Activated naive CD8-positive, alpha-beta T cell treated with anti-CD3 and anti-CD28 coated beads, Interleukin-2, amount 10 ng/mL, durations not matched to agents 7 days and 5 days (primary cell): ENCODE measurements at regions not wholly inside any gene's neighbourhood (a gene's known extent, or its start where the extent isn't known, plus 50 kb on each side); places are given as distances from the start of the nearest gene placed in this dataset.
"Not testable (repeated sequence)": the region's sequence is repeated elsewhere in the genome, so short reads cannot be mapped to it uniquely, and the experiment has no call there.

Experiments used
- ATAC-seq: fragments of 150-1000 bp; cut with Tn5 transposase; one replicate; pipeline ENCODE4 v1.10.0; 2021; ENCODE audit warnings: low read depth, moderate library complexity
- POLR2A ChIA-PET: fragments of 350-600 bp; sonication (Branson Sonifier 250); formaldehyde crosslinking; loops from one replicate; lab custom pipeline; 2021; ENCODE audit warnings: antibody characterized with exemption; lab: Charles Lee
- DNase-seq: peaks from one replicate; pipeline ENCODE4 v3.0.0; 2021
- H3K27ac Mint-ChIP-seq: one replicate; pipeline ENCODE4 v1.8.0; 2022; ENCODE audit warnings: mild to moderate bottlenecking, mixed read lengths
- H3K27me3 Mint-ChIP-seq: one replicate; pipeline ENCODE4 v1.8.0; 2022; ENCODE audit warnings: mild to moderate bottlenecking, moderate library complexity, mixed read lengths
- H3K36me3 Mint-ChIP-seq: one replicate; pipeline ENCODE4 v1.8.0; 2021; ENCODE audit warnings: mild to moderate bottlenecking, mixed read lengths
- H3K4me1 Mint-ChIP-seq: one replicate; pipeline ENCODE4 v1.8.0; 2021; ENCODE audit warnings: mixed read lengths
- H3K4me3 Mint-ChIP-seq: one replicate; pipeline ENCODE4 v1.8.0; 2022; ENCODE audit warnings: mild to moderate bottlenecking, moderate library complexity, mixed read lengths
- H3K9me3 Mint-ChIP-seq: one replicate; pipeline ENCODE4 v1.8.0; 2021; ENCODE audit warnings: mixed read lengths

DNA sequence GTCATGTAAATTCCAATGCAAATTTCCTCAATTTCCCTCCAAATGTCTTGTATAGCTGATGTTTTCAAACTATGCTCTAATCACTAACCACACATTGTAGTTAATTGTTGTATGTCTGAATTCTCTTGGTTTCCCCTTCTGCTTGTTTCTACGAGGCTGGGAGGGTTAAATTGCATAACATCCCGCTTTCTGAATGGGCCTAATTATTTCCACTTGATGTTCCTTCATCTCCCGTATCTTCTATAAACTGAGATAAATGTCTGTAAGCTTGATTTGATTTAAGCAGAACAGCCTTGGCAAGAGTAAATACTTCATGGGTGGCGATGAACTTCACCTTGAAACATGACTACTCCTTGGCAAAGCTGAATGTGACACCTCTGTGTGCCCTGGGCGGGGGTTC is 72.2 kb downstream of the SERINC2 start:
- DNase-seq (no peak), ATAC-seq (no peak)
- Mint-ChIP-seq H3K4me1 (peaks cover 9% of the 10 kb centered on the region), H3K9me3 (peaks cover 6% of the 10 kb centered on the region), H3K4me3 (no peak overlapping the region), H3K36me3 (no peaks in the 10 kb centered on the region), H3K27ac (no peak overlapping the region), H3K27me3 (peaks cover 2% of the 10 kb centered on the region)
- POLR2A ChIA-PET, result no interaction called here

DNA sequence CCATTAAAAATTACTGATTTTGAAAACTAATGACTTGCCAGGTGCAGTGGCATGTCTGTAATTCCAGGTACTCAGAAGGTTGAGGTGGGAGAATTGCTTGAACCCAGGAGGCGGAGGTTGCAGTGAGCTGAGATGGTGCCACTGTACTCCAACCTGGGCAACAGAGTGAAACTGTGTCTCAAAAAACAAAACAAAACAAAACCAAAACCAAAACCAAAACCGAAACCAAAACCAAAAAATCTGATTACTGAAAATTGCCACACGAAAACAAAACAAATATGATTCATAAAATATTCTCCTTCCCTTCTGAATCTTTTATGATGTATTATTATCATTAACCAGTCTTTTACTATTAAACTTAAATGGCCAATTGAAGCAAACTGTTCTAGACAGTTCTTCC is 74.1 kb downstream of the SERINC2 start:
- Mint-ChIP-seq H3K4me3 (peak overlapping the region; percentile 15), H3K9me3 (peaks cover 6% of the 10 kb centered on the region), H3K4me1 (peaks cover 9% of the 10 kb centered on the region), H3K36me3 (no peaks in the 10 kb centered on the region), H3K27me3 (peaks cover 9% of the 10 kb centered on the region), H3K27ac (peak overlapping the region; percentile 34)
- ATAC-seq, result no peak
- POLR2A ChIA-PET, result no interaction called here
- no peak for DNase-seq

DNA sequence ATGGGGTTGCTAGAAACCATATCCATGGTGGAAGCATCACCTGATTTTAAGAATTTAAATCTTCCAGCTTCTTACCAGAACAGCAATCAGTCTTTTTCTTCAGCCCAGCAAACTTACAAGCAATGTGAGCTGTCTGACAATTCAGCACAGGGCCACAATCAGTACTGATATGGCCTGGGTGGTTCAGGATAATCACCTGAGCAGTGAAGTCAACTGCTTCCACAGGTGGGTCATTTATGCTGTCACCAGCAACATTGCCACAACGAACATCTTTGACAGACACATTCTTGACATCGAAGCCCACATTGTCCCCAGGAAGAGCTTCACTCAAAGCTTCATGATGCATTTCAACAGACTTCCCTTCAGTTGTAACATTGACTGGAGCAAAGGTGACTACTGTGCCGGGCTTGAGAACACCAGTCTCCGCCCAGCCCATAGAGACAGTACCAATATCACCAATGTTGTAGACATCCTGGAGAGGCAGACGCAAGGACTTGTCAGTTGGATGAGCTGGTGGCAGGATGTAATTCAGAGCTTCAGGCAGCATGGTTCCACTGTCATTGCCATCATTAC is 74.8 kb downstream of the SERINC2 start:
- Mint-ChIP-seq H3K27ac (peak overlapping the region; percentile 34), H3K4me3 (no peak overlapping the region), H3K36me3 (no peaks in the 10 kb centered on the region), H3K9me3 (peaks cover 6% of the 10 kb centered on the region), H3K4me1 (peaks cover 9% of the 10 kb centered on the region), H3K27me3 (peaks cover 9% of the 10 kb centered on the region)
- DNase-seq, result no peak
- ATAC-seq, result no peak
- POLR2A ChIA-PET, result no interaction called here

DNA sequence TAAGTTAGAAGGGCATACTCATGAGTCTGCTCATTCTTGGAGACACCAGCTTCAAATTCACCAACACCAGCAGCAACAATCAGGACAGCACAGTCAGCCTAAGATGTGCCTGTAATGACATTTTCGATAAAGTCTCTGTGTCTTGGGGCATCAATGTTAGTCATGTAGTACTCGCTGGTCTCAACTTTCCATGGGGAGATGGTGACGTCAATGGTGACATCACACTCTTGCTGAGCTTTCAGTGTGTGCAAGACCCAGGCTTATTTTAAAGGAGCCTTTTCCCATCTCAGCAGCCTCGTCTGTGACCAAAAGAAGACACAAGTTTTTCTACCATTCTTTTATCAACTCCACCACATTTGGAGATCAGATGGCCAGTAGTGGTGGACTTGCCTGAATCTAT is 75.5 kb downstream of the SERINC2 start:
- POLR2A ChIA-PET, result no interaction called here
- ATAC-seq, result no peak
- peaks cover 9% of the 10 kb centered on the region for H3K4me1 Mint-ChIP-seq
- peaks cover 12% of the 10 kb centered on the region for H3K27me3 Mint-ChIP-seq
- no peak overlapping the region for H3K4me3 Mint-ChIP-seq
- DNase-seq, result no peak
- H3K9me3 Mint-ChIP-seq, result peaks cover 6% of the 10 kb centered on the region
- no peaks in the 10 kb centered on the region for H3K36me3 Mint-ChIP-seq
- no peak overlapping the region for H3K27ac Mint-ChIP-seq

DNA sequence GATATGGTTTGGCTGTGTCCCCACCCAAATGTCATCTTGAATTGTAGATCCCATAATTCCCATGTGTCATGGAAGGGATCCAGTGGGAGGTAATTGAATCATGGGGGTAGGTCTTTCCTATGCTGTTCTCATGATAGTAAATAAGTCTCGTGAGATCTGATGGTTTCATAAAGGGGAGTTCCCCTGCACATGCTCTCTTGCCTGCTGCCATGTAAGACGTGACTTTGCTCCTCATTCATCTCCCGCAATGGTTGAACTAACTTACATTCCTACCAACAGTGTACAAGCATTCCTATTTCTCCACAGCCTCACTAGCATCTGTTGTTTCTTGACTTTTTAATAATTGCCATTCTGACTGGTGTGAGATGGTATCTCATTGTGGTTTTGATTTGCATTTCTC is 76.6 kb downstream of the SERINC2 start:
- DNase-seq, H3K9me3 Mint-ChIP-seq, ATAC-seq, H3K4me1 Mint-ChIP-seq, H3K36me3 Mint-ChIP-seq, H3K4me3 Mint-ChIP-seq, POLR2A ChIA-PET, H3K27ac Mint-ChIP-seq: not testable (repeated sequence)
- peaks cover 14% of the 10 kb centered on the region for H3K27me3 Mint-ChIP-seq

DNA sequence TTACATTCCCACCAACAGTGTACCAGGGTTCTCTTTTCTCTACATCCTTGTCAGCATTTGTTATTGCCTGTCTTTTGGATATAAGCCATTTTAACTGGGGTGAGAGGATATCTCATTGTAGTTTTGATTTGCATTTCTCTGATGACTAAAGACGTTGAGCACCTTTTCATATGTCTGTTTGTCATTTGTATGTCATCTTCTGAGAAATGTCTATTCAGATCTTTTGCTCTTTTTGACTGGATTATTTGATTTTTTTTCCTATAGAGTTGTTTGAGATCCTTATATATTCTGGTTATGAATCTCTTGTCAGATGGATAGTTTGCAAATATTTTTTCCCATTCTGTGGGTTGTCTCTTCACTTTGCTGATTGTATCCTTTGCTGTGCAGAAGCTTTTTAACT is 77.6 kb downstream of the SERINC2 start:
- H3K4me1 Mint-ChIP-seq, H3K4me3 Mint-ChIP-seq, H3K9me3 Mint-ChIP-seq, H3K36me3 Mint-ChIP-seq, POLR2A ChIA-PET, ATAC-seq, DNase-seq, H3K27ac Mint-ChIP-seq: not testable (repeated sequence)
- H3K27me3 Mint-ChIP-seq, result peaks cover 14% of the 10 kb centered on the region

DNA sequence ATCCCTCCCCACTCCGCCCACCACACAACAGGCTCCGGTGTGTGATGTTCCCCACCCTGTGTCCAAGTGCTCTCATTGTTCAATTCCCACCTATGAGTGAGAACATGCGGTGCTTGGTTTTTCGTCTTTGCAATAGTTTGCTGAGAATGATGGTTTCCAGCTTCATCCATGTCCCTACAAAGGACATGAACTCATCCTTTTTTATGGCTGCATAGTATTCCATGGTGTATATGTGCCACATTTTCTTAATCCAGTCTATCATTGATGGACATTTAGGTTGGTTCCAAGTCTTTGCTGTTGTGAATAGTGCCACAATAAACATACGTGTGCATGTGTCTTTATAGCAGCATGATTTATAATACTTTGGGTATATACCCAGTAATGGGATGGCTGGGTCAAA is 81.0 kb upstream of the TINAGL1 start:
- H3K36me3 Mint-ChIP-seq, H3K27ac Mint-ChIP-seq, H3K4me1 Mint-ChIP-seq, DNase-seq, H3K9me3 Mint-ChIP-seq, H3K4me3 Mint-ChIP-seq, ATAC-seq, POLR2A ChIA-PET: not testable (repeated sequence)
- H3K27me3 Mint-ChIP-seq, result peaks cover 23% of the 10 kb centered on the region

DNA sequence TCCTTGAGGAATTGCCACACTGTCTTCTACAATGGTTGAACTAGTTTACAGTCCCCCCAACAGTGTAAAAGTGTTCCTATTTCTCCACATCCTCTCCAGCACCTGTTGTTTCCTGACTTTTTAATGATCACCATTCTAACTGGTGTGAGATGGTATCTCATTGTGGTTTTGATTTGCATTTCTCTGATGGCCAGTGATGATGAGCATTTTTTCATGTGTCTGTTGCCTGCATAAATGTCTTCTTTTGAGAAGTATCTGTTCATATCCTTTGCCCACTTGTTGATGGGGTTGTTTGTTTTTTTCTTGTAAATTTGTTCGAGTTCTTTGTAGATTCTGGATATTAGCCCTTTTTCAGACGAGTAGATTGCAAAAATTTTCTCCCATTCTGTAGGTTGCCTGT is 80.5 kb upstream of the TINAGL1 start:
- H3K4me3 Mint-ChIP-seq, POLR2A ChIA-PET, DNase-seq, ATAC-seq, H3K4me1 Mint-ChIP-seq, H3K9me3 Mint-ChIP-seq, H3K36me3 Mint-ChIP-seq, H3K27ac Mint-ChIP-seq: not testable (repeated sequence)
- peaks cover 22% of the 10 kb centered on the region for H3K27me3 Mint-ChIP-seq

DNA sequence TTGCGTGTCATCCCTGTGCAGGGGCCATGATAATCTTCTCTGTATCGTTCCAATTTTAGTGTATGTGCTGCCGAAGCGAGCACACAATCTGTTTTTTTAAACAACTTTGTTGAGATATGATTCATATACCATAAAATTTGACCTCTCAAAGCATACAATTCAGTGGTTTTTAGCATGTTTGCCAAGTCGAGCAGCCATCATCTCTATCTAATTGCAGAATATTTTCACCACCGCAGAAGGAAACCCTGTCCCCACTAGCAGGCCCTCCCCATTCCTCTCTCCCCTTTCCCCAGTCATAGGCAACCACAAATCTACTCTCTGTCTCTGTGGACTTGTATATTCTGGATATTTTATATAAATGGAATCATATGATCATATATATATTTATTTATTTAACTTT is 78.7 kb upstream of the TINAGL1 start:
- Mint-ChIP-seq H3K36me3 (no peaks in the 10 kb centered on the region), H3K4me1 (no peaks in the 10 kb centered on the region), H3K4me3 (no peak overlapping the region), H3K27me3 (peaks cover 14% of the 10 kb centered on the region), H3K9me3 (no peaks in the 10 kb centered on the region), H3K27ac (no peak overlapping the region)
- no peak for DNase-seq
- no peak for ATAC-seq
- POLR2A ChIA-PET, result no interaction called here

DNA sequence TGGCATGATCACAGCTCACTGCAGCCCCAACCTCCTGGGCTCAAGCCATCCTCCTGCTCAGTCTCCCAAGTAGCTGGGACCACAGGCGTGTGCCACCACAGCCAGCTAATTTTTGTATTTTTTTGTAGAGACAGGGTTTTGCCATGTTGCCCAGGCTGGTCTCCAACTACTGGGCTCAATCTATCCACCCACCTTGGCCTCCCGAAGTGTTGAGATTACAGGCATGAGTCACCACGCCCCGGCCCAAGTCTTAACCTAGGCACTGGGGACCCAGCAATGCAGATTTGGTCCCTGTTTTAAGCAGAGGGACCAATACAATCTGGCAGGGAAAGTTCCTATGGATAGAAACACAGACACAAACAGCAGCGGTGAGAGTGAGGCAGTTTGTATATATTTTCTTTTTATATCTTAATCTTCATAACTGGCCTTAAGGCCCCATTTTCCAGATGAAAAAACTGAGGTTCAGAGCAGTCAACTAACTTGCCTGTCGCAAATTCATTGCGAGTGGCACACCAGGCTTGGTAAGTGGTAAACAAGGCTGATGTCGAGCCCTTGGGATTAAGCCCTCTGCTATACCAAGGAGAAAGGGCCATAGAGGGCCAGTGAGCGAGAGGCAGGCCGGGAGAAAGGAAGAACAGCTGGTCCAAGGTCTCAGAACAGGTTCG is 77.8 kb upstream of the TINAGL1 start:
- DNase-seq (no peak), ATAC-seq (no peak)
- no peaks in the 10 kb centered on the region for H3K36me3 Mint-ChIP-seq
- POLR2A ChIA-PET, result no interaction called here
- H3K27me3 Mint-ChIP-seq, result peaks cover 12% of the 10 kb centered on the region
- H3K9me3 Mint-ChIP-seq, result no peaks in the 10 kb centered on the region
- no peaks in the 10 kb centered on the region for H3K4me1 Mint-ChIP-seq
- H3K27ac Mint-ChIP-seq, result no peak overlapping the region
- no peak overlapping the region for H3K4me3 Mint-ChIP-seq

DNA sequence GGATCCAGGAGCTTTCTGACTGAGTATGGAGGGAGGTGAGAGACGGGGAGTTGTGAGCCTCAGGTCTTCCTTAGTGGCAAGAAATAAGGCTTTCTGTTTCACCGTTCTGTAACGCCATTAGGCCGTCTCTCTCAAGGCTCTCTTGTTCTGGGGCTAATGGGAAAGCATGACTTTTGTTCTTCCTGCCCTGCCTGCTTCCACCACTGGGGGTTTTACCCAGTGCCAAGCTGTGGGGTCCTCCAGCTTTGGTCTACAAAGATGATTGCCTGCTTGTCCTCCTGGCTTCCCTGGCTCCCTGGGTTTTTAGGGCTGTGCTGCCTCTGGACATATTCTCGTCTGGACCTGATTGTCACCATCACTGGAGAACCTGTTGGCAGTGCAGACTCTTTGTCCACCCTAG is 74.8 kb upstream of the TINAGL1 start:
- H3K27ac Mint-ChIP-seq, result no peak overlapping the region
- peaks cover 9% of the 10 kb centered on the region for H3K27me3 Mint-ChIP-seq
- ATAC-seq, result no peak
- no peaks in the 10 kb centered on the region for H3K9me3 Mint-ChIP-seq
- no peaks in the 10 kb centered on the region for H3K36me3 Mint-ChIP-seq
- POLR2A ChIA-PET, result no interaction called here
- DNase-seq, result no peak
- no peak overlapping the region for H3K4me3 Mint-ChIP-seq
- peaks cover 10% of the 10 kb centered on the region for H3K4me1 Mint-ChIP-seq

DNA sequence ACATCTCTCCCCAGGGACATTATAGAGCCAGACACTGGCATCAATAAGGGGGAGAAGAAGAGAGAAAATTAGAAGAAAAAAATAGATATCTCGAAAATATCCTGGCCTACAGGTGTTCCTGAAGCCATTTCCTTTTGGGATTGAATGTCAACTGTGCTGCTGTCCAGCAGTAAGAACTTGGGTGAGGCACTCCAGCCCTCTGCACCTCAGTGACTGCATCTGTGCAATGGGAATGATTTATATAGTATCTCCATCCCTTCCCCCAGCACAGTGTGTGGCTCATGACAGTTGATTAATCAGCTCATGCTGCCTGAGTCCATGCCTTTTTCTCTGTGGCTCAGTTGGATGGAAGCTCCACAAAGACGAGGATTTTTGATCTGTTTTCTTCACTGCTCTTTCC is 74.1 kb upstream of the TINAGL1 start:
- DNase-seq, result no peak
- Mint-ChIP-seq H3K4me1 (peaks cover 10% of the 10 kb centered on the region), H3K9me3 (no peaks in the 10 kb centered on the region), H3K36me3 (no peaks in the 10 kb centered on the region), H3K27me3 (peaks cover 3% of the 10 kb centered on the region), H3K27ac (no peak overlapping the region), H3K4me3 (no peak overlapping the region)
- no peak for ATAC-seq
- POLR2A ChIA-PET, result no interaction called here

DNA sequence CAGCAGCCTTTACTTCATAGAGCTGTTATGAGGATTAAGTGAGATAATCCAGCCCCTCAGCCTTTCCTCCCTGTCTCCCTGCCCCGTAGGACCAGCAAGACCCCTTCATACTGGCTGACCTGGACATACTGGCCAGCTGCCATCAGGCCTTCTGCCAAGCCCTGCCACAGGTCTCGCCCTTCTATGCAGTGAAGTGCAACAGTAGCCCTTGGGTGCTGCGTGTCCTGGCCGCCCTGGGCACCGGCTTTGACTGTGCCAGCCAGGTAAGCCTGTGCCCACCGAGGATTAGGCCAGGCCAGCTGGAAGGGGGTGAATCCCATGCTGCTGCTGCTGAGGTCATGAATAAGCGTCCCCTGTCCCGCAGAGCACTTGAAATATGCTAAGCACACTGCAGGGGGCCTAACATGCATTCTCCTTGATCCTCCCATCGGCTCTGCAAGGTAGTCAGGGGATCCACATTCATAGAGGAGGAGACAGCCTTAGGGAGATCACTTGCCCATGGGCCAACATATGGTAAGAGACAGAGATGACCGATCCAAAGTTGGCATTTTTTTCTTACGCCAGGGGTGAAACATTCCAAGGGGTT is 73.3 kb upstream of the TINAGL1 start:
- Mint-ChIP-seq H3K27ac (no peak overlapping the region), H3K36me3 (no peaks in the 10 kb centered on the region)

DNA sequence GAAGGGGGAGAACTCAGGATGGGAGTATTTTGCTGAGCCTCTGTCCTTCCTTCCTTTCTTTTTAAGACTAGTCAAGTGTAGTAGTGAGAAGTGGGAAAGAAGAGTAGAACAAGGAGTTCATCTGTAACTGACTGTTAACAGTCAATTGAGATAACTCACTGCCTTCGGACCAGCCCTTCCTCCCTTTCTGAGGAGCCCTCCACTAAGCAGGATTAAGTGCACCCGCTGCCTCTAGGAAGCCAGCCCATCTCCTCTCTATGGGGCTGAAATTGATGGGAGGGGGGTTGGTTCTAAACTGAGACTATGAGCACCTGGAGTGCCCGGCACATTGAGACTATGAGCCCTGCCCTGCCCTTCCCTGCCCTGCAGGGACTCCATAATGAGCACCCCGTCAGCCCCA is 72.7 kb upstream of the TINAGL1 start:
- no peak overlapping the region for H3K27ac Mint-ChIP-seq
- DNase-seq, result no peak
- POLR2A ChIA-PET, result no interaction called here
- H3K9me3 Mint-ChIP-seq, result no peaks in the 10 kb centered on the region
- ATAC-seq, result no peak
- H3K4me3 Mint-ChIP-seq, result no peak overlapping the region
- peaks cover 10% of the 10 kb centered on the region for H3K4me1 Mint-ChIP-seq
- no peaks in the 10 kb centered on the region for H3K36me3 Mint-ChIP-seq
- H3K27me3 Mint-ChIP-seq, result no peaks in the 10 kb centered on the region

More for the DNA sequence above, 73.3 kb upstream of the TINAGL1 start:
- DNase-seq, result no peak
- H3K4me1 Mint-ChIP-seq, result peaks cover 10% of the 10 kb centered on the region
- no peak overlapping the region for H3K4me3 Mint-ChIP-seq
- H3K9me3 Mint-ChIP-seq, result no peaks in the 10 kb centered on the region
- POLR2A ChIA-PET, result no interaction called here
- no peaks in the 10 kb centered on the region for H3K27me3 Mint-ChIP-seq
- no peak for ATAC-seq
